ENCODE measurements at regions not wholly inside any gene's neighbourhood (a gene's known extent, or its start where the extent isn't known, plus 50 kb on each side); places are given as distances from the start of the nearest gene placed in this dataset.

DNA sequence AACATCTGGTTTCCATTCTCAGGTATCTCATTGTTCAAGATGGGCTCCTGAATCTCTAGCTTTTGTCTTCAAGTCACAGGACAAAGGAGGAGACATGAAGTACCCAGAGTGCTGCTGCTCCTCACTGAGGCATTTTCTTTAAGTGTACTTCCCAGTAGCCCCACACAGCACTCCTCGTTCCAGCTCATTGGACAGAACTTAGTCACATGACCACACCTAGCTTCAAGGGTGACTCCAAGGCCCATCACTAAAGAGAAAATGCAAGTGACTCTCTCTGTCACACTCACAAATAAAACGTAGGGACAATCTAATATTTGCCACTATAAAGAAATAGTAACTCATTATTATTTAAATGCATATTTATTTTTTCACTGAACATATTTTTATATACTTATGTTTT is 58.3 kb upstream of the NEUROD6 start:
- H3K27me3 Mint-ChIP-seq: no peaks in the 10 kb centered on the region
- intact Hi-C loops (cut with DNase I, micrococcal nuclease): no loop called here
- Histone ChIP-seq H3K4me1 (ENCODE audit: insufficient read depth, low read length) (no peaks in the 10 kb centered on the region), H3K27ac (ENCODE audit: low read depth in 1 of 2, low read length in 2 of 2) (no peak overlapping the region), H3K27me3 (ENCODE audit: control insufficient read depth in 1 of 2, insufficient read depth in 2 of 2, low read length in 2 of 2) (no peaks in the 10 kb centered on the region), H3K4me3 (ENCODE audit: low read length) (no peak overlapping the region), H3K9me3 (ENCODE audit: control insufficient read depth in 1 of 2, insufficient read depth in 1 of 2, low read length in 2 of 2) (peaks cover 0 to 9% of the 10 kb centered on the region in 2 experiments), H3K36me3 (ENCODE audit: insufficient read depth, low read length) (no peaks in the 10 kb centered on the region)
- ATAC-seq (ENCODE audit: poor library complexity): no peak
- H3K27ac Mint-ChIP-seq: no peak overlapping the region
- H3K36me3 Mint-ChIP-seq (ENCODE audit: low read depth): no peaks in the 10 kb centered on the region
- H3K4me1 Mint-ChIP-seq (ENCODE audit: low read depth): no peaks in the 10 kb centered on the region
- H3K9me3 Mint-ChIP-seq: no peaks in the 10 kb centered on the region
- ChIA-PET POLR2A (no interaction called here), CTCF (no interaction called here)
- DNase-seq: no peak
- TF ChIP-seq, protein P1, sequence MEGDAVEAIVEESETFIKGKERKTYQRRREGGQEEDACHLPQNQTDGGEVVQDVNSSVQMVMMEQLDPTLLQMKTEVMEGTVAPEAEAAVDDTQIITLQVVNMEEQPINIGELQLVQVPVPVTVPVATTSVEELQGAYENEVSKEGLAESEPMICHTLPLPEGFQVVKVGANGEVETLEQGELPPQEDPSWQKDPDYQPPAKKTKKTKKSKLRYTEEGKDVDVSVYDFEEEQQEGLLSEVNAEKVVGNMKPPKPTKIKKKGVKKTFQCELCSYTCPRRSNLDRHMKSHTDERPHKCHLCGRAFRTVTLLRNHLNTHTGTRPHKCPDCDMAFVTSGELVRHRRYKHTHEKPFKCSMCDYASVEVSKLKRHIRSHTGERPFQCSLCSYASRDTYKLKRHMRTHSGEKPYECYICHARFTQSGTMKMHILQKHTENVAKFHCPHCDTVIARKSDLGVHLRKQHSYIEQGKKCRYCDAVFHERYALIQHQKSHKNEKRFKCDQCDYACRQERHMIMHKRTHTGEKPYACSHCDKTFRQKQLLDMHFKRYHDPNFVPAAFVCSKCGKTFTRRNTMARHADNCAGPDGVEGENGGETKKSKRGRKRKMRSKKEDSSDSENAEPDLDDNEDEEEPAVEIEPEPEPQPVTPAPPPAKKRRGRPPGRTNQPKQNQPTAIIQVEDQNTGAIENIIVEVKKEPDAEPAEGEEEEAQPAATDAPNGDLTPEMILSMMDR (IDR thresholded peaks at IDR 0.05): no peak
- no peak overlapping the region for H3K4me3 Mint-ChIP-seq

DNA sequence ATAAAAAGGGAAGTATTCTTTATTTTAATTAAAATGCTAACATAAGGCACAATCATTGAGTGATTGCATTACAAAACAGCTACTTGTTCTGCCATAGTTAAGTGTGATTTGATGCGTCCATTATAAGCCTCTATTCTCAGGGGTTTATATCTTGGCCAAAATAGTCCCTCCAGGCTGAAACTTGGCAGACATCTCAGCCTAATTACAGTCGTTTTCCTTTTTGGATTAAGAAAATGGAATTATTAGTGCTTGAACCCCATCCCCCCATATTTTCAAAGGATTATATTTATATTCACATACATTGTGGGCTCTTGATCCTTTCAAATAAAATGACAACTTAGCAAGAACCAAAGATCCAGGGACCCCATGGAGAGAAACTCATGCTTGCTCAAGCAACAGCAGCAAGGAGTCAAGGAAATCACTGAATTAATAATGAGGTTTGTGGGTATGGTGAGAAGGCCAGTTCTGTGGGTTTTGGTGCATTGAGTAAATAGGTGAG is 66.7 kb upstream of the NEUROD6 start:
- TF ChIP-seq, protein P1 (IDR thresholded peaks at IDR 0.05): no peak
- Histone ChIP-seq H3K4me1 (ENCODE audit: insufficient read depth, low read length) (no peaks in the 10 kb centered on the region), H3K36me3 (ENCODE audit: insufficient read depth, low read length) (no peaks in the 10 kb centered on the region), H3K27me3 (ENCODE audit: control insufficient read depth in 1 of 2, insufficient read depth in 2 of 2, low read length in 2 of 2) (no peaks in the 10 kb centered on the region), H3K9me3 (ENCODE audit: control insufficient read depth in 1 of 2, insufficient read depth in 1 of 2, low read length in 2 of 2) (no peaks in the 10 kb centered on the region), H3K27ac (ENCODE audit: low read depth in 1 of 2, low read length in 2 of 2) (no peak overlapping the region), H3K4me3 (ENCODE audit: low read length) (no peak overlapping the region)
- Mint-ChIP-seq H3K4me3 (no peak overlapping the region), H3K27me3 (no peaks in the 10 kb centered on the region), H3K36me3 (ENCODE audit: low read depth) (no peaks in the 10 kb centered on the region), H3K4me1 (ENCODE audit: low read depth) (no peaks in the 10 kb centered on the region), H3K27ac (no peak overlapping the region), H3K9me3 (no peaks in the 10 kb centered on the region)
- intact Hi-C loops (cut with DNase I, micrococcal nuclease): no loop called here
- ChIA-PET CTCF (no interaction called here), POLR2A (no interaction called here)
- no peak for DNase-seq
- no peak for ATAC-seq (ENCODE audit: poor library complexity)

DNA sequence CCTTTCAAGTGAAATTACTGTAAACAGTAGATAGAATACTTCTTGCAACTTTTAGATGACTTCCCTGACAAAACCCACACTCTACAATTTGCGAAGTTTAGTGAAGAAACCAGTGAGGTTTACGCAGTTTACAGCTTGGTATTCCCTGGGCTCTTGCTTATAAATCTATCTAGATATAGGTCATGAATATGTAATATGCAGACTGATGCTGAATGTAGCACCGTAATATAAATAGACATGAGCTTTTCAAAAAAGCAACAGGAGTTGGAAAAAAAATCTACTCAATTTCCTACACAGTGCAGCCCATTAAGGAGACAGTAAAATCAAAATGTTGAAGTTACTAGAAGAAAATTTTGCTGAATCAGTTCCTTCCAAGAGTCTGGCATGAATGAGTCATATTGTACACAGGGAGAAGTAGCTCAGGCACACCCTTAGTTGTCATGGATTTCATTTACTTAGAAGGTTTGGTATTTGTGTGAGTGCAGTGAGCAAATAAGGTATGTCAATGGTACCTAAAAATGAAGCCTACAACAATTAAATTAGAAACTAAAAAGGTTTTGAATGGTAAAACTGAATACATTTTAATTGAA is 67.7 kb upstream of the NEUROD6 start:
- H3K4me1 Mint-ChIP-seq (ENCODE audit: low read depth): no peaks in the 10 kb centered on the region
- no peak overlapping the region for H3K4me3 Mint-ChIP-seq
- no peak for ATAC-seq (ENCODE audit: poor library complexity)
- H3K4me1 ChIP-seq (ENCODE audit: insufficient read depth, low read length): no peaks in the 10 kb centered on the region
- H3K36me3 ChIP-seq (ENCODE audit: insufficient read depth, low read length): no peaks in the 10 kb centered on the region
- ChIA-PET CTCF (no interaction called here), POLR2A (no interaction called here)
- no peaks in the 10 kb centered on the region for H3K9me3 Mint-ChIP-seq
- no peak overlapping the region for H3K4me3 ChIP-seq (ENCODE audit: low read length)
- TF ChIP-seq, protein P1 (IDR thresholded peaks at IDR 0.05): no peak
- no peak overlapping the region for H3K27ac ChIP-seq (ENCODE audit: low read depth in 1 of 2, low read length in 2 of 2)
- H3K27me3 ChIP-seq (ENCODE audit: control insufficient read depth in 1 of 2, insufficient read depth in 2 of 2, low read length in 2 of 2): no peaks in the 10 kb centered on the region
- no peaks in the 10 kb centered on the region for H3K27me3 Mint-ChIP-seq
- intact Hi-C loops (cut with DNase I, micrococcal nuclease): no loop called here
- H3K36me3 Mint-ChIP-seq (ENCODE audit: low read depth): no peaks in the 10 kb centered on the region
- H3K9me3 ChIP-seq (ENCODE audit: control insufficient read depth in 1 of 2, insufficient read depth in 1 of 2, low read length in 2 of 2): no peaks in the 10 kb centered on the region
- DNase-seq: no peak
- H3K27ac Mint-ChIP-seq: no peak overlapping the region
